ENCODE measurements at regions not wholly inside any gene's neighbourhood (a gene's known extent, or its start where the extent isn't known, plus 50 kb on each side); places are given as distances from the start of the nearest gene placed in this dataset.

GRCh38 chr4:11511321-11511720 lies 82.6 kb upstream of the HS3ST1 start:
- H3K4me3 ChIP-seq, result no peak overlapping the region
- H3K9me1 ChIP-seq (ENCODE audit: control insufficient read depth, insufficient read depth, low read length), result no peaks in the 10 kb centered on the region
- no peak overlapping the region for H3K9ac ChIP-seq (ENCODE audit: insufficient read depth in 1 of 2, low read depth in 2 of 2, low read length in 2 of 2)
- DNase-seq (ENCODE audit: extremely low read depth in 1 of 4, low spot score in 3 of 4), result no peak
- WGBS (ENCODE audit: insufficient coverage, low coverage, missing lambda C conversion rate), result 3% methylated on average over 3 of the region's 3 CpGs
- no peaks in the 10 kb centered on the region for H4K20me1 ChIP-seq (replicated peaks; ENCODE audit: control insufficient read depth, insufficient read depth, low read length)
- H3K36me3 ChIP-seq (ENCODE audit: control insufficient read depth, insufficient read depth, low read length), result no peaks in the 10 kb centered on the region
- no peaks in the 10 kb centered on the region for H3K27me3 ChIP-seq (ENCODE audit: control insufficient read depth in 2 of 2, insufficient read depth in 2 of 2, low read length in 2 of 2)
- intact Hi-C loops (cut with micrococcal nuclease) (no loop called here), in situ Hi-C loops (cut with MboI) (no loop called here)
- no peak overlapping the region for H3K27ac ChIP-seq (ENCODE audit: extremely low read depth, low read depth, low read length)
- no TSS peak for BruUV-seq (replicated peaks)
- no peaks in the 10 kb centered on the region for H3K4me1 ChIP-seq (replicated peaks in 1 of 2; ENCODE audit: control insufficient read depth in 2 of 2, insufficient read depth in 2 of 2, low read length in 2 of 2)
- POLR2A ChIA-PET, result no interaction called here
- H2AFZ ChIP-seq (ENCODE audit: low read depth, low read length), result no peak overlapping the region
- TF ChIP-seq SAFB (IDR thresholded peaks at IDR 0.05; ENCODE audit: borderline replicate concordance, low read depth, low read length) (no peak), ZNF830 (CRISPR knock-in tag; IDR thresholded peaks at IDR 0.05) (no peak), ZFP36 (IDR thresholded peaks at IDR 0.05; ENCODE audit: low read depth, low read length, partially characterized antibody) (no peak), PPARD (CRISPR knock-in tag; IDR thresholded peaks at IDR 0.05) (no peak), SPI1 (IDR thresholded peaks at IDR 0.05; ENCODE audit: borderline replicate concordance, low read depth, low read length) (no peak), ZNF518B (CRISPR knock-in tag; IDR thresholded peaks at IDR 0.05) (no peak), SMC3 (conservative IDR thresholded peaks at IDR 0.05; ENCODE audit: insufficient read depth, low read depth, low read length) (no peak), CREM (IDR thresholded peaks at IDR 0.05; ENCODE audit: low read depth) (no peak), ELK3 (CRISPR knock-in tag; IDR thresholded peaks at IDR 0.05) (no peak), RFX1 (IDR thresholded peaks at IDR 0.05) (no peak)
- FAIRE-seq, result no peak
- H3K9me3 ChIP-seq (replicated peaks; ENCODE audit: control insufficient read depth, insufficient read depth, low read depth, low read length), result no peaks in the 10 kb centered on the region
- no peak overlapping the region for H3K4me2 ChIP-seq (ENCODE audit: insufficient read depth, low read length)
- no peak for ATAC-seq
- CTCF ChIA-PET (ENCODE audit: low intra/inter-chr PET ratio), result no interaction called here
- H3K79me2 ChIP-seq (ENCODE audit: control insufficient read depth, insufficient read depth, low read length), result no peaks in the 10 kb centered on the region

All from K562 (cell line).